ENCODE measurements at regions not wholly inside any gene's neighbourhood (a gene's known extent, or its start where the extent isn't known, plus 50 kb on each side); places are given as distances from the start of the nearest gene placed in this dataset.
A peak's percentile ranks its signal among the peaks of the same experiment; 100 is the strongest.

DNA sequence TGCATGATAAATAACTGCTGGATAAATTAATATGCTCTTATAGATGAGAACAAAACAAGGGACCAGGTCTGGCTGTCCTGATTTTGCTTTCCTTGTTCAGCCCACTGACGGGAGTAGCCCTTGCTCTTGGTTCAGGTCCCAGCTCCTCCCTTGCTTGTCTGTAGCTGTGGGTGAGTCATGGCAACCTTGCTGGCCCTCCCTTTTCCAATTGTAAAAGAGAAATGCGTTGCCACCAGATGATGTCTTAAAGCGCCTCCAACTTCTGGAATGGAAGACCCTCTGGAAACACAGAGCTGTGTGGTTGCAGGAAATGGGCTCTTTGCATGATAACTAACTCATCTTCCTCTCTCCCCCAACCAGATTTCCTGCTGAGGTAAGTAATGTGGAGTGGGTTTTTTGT, 171.4 kb downstream of the AASDH start:
- no peak for DNase-seq (ENCODE audit: low read depth)

DNA sequence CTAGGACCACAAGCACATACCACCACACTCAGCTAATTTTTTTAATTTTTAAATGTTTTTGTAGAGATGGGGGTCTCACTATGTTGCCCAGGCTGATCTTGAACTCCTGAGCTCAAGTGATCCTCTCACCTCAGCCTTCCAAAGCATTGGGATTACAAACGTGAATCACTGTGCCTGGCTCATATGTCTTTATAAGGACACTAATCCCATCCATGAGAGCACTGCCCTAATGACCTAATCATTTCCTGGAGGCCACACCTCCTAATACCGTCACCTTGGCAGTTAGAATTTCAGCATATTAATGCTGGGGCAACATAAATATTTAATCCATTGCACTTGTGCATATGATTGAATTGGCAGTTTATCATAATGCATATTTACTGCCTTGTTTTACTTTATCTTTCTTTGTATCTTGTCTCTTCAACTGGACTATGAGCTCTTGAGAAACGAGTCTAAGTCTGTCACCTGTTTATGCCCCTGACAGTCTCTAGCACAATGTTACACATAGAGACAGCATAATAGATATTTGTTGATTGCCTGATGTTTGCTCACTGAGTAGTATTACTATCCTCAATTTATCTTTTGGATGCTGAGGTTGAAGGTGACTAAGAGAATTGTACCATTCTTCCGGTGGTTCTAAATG, 172.0 kb downstream of the AASDH start:
- DNase-seq (ENCODE audit: low read depth), result no peak
- in situ Hi-C loops (cut with HindIII; ENCODE audit: low pct_unique_long_range_greater_than_20kb, low sequenced_read_pairs), result no loop called here

More for the DNA sequence above, 171.4 kb downstream of the AASDH start:
- in situ Hi-C loops (cut with HindIII; ENCODE audit: low pct_unique_long_range_greater_than_20kb, low sequenced_read_pairs), result no loop called here

DNA sequence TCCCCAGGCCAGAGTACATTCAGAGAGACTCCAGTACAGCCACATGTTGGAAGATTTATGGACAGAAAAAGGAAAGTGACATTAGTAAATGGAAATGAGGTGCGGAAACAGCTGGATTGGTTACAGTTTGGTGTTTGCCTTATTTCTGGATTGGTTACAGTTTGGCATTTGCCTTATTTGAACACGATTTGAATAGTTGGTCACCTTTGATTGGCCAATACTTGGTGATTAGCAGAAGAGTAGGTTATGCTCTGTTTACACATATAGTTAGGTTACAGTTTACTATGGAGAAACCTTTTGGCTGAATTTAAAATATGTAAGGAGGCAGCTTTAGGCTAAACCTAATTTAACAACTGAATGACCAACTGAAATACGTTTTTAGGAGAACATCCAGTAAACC, 173.7 kb downstream of the AASDH start:
- in situ Hi-C loops (cut with HindIII; ENCODE audit: low pct_unique_long_range_greater_than_20kb, low sequenced_read_pairs), result no loop called here
- DNase-seq (ENCODE audit: low read depth), result no peak

DNA sequence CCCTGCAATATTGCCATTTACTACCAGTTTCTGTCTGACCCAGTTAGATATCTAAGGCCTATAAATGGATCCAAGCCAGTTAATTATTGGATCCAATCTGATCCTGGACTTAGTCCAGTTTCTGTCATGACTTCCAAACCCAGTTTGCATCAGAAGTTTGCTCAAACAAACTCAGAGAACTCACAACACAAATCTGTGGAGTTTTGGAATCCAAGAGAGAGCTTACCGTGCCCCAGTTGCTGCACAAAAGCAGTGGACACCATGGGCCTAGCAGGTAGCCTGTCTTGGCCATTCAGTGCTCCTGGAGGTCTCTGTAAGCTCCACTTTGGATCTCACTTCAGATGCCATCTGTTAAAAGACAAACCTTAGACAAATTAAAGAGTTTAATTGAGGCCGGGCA, 174.5 kb downstream of the AASDH start:
- in situ Hi-C loops (cut with HindIII; ENCODE audit: low pct_unique_long_range_greater_than_20kb, low sequenced_read_pairs), result no loop called here
- DNase-seq (ENCODE audit: low read depth), result no peak

DNA sequence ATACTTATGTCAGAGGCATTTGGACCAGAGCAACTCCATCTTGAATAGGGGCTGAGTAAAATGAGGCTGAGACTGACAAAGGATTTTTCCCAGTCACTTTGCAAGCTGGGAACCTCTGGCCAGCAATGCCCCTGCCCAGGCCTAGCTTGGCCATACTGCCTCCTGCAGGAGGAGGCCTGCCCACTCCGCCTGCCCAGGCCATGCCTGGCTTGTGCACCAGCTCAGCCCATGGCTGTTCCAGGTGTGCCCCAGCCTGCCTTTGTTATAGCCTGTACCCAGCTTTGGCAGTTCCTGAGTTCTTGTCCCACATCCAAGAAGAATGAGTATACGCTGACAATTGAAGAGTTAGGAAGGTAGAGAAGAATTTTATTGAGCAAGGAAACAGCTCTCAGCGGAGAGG, 176.1 kb downstream of the AASDH start:
- in situ Hi-C loops (cut with HindIII; ENCODE audit: low pct_unique_long_range_greater_than_20kb, low sequenced_read_pairs), result no loop called here
- no peak for DNase-seq (ENCODE audit: low read depth)

DNA sequence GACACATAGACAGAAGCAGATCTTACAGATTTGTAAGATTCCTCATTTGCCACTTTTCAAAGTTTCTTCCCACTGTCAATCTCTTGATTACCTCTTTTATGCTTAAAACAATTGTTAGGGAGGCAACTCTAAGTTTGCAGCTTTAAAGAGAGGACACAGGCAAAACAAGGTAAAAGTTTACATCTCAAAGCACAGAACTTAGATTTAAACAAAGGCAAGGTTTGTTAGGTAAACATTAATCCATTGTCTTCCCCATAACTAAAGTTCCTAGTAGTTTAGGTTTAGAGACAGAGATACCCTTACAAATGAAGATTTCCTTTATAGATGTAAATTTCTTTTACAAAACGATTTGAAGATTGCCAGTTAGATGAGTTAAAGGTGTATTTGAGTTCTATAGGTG, 176.9 kb downstream of the AASDH start:
- in situ Hi-C loops (cut with HindIII; ENCODE audit: low pct_unique_long_range_greater_than_20kb, low sequenced_read_pairs), result no loop called here
- DNase-seq (ENCODE audit: low read depth), result no peak

DNA sequence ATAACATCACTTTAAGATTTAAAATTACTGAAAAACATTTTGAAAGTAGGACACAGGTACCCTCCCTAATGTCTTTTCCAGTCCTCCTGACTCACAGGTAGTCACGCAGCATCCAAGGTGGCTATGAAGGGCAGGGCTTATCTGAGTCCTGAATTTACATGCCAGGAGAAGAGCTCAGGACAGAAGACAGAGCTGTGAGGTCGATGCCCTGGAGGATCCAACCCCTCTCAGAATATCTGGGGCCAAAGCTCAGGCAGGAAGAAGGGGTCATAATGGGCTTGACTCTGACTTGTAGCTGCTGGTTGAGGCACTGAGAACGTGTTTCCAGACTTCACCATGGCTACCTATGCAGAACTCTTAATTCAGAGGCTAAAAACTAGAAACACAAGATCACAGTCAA, 177.5 kb downstream of the AASDH start:
- DNase-seq (ENCODE audit: low read depth), result no peak
- in situ Hi-C loops (cut with HindIII; ENCODE audit: low pct_unique_long_range_greater_than_20kb, low sequenced_read_pairs), result no loop called here

DNA sequence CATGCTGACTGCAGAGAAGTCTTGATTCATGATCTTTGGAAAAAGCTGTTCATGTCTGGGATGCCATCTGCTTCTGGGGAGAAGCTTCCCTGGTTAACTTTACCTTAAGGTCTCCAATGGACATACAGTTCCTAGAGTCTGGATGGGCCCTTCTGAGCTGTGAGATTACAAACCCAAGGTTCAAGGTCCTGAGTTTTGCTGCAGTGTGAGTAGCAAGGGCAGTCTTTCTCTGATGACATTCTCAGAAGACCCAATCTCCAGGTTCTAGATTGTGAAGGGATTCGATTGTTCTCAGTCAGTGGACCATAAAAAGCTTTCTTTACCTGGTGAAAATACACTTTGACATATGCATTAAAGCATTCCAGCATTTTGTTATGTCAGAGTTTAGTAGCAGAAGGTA, 179.2 kb downstream of the AASDH start:
- in situ Hi-C loops (cut with HindIII; ENCODE audit: low pct_unique_long_range_greater_than_20kb, low sequenced_read_pairs), result no loop called here
- no peak for DNase-seq (ENCODE audit: low read depth)

DNA sequence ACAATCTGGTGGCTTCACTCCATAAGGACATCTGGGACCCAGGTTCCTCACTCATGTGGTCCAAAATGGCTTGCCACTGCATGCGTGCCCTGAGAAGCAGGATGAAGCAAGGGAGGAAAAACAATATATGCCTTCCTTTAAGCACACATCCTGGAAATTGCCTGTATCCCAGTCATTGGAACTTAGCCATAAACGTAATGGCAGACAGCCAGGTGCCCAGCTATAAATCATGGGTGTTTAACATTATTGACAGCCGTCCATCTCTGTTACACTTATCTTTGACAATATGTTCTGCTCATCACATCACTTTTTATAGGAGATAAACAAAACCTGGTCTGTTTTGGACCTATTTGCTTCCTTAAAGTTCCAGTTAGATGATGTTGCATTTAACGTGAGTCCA, 181.0 kb downstream of the AASDH start:
- no peak for DNase-seq (ENCODE audit: low read depth)
- in situ Hi-C loops (cut with HindIII; ENCODE audit: low pct_unique_long_range_greater_than_20kb, low sequenced_read_pairs), result no loop called here

DNA sequence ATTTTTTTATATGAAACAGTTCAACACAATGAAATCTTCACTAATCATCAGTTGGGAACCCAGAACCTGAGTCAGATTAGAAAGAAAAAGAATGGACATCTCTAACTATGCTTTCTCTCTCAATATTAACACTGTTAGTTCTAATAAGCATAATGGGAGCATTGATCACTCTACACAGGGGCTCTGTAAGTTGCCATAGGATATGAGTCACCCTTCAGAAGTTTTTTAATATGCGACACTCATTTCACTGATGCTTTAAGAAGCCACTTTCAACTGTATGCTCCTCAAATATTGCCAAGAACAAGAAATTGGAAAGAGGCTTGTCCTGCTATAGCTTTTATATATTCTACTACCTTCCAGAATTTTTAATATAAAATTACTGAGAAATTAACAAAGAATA, 187.0 kb downstream of the AASDH start:
- in situ Hi-C loops (cut with HindIII; ENCODE audit: low pct_unique_long_range_greater_than_20kb, low sequenced_read_pairs), result no loop called here
- no peak for DNase-seq (ENCODE audit: low read depth)

DNA sequence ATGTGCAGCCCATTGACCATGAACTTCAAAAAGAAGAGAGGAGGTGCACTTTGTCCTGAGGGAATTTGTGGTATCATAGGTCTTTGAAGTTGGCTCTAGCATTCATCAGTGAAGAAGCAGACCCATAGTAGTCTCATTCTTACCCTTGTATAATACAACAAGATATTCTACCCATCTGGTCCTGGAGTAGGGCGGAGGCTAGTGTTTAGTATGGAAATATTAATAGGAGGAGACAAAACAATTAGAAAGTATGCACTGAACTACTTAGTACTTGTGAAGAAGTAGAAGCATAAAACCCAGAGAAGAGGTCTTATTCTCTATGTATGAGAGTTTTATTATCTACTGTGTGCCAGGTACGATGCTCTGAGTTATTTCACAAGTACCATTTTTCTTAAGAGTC, 189.0 kb downstream of the AASDH start:
- no peak for DNase-seq (ENCODE audit: low read depth)
- in situ Hi-C loops (cut with HindIII; ENCODE audit: low pct_unique_long_range_greater_than_20kb, low sequenced_read_pairs), result no loop called here

DNA sequence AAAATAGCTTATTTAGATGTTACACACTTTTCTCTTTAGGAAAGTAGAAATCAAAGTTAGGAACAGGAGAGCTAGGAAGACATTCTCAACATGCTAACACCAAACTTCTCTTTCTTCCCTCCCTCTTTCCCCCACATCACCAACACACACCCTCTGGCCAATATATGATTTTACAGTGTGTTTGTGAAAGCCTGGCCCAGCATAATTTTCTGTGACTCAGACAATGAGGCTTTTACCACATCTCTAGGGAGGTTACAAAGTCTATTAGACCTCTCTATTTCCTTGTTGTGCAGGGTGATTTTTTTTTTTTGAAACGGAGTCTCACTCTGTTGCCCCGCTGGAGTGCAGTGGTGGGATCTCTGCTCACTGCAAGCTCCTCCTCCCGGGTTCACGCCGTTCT, 189.9 kb downstream of the AASDH start:
- in situ Hi-C loops (cut with HindIII; ENCODE audit: low pct_unique_long_range_greater_than_20kb, low sequenced_read_pairs), result no loop called here
- peak; percentile 6 for DNase-seq (ENCODE audit: low read depth)

DNA sequence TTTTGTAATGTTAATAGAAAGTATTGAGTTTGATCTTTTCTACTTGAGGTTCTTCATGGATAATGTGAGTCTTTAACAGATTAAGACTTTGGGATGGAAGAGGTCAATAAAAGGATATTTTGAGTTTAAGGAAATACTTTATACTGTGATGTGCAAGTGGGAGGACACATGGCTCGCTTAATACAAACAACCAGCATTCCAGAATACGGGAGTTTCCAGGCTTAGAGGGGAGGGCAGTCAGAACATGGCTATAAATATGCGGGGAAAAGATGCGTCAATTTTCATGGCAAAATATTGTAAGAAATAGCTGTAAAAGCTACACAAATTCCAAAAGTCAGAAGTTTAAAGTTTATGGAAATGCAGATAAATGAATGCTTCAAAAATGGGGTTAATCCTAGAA, 192.3 kb downstream of the AASDH start:
- no peak for DNase-seq (ENCODE audit: low read depth)
- in situ Hi-C loops (cut with HindIII; ENCODE audit: low pct_unique_long_range_greater_than_20kb, low sequenced_read_pairs), result no loop called here

DNA sequence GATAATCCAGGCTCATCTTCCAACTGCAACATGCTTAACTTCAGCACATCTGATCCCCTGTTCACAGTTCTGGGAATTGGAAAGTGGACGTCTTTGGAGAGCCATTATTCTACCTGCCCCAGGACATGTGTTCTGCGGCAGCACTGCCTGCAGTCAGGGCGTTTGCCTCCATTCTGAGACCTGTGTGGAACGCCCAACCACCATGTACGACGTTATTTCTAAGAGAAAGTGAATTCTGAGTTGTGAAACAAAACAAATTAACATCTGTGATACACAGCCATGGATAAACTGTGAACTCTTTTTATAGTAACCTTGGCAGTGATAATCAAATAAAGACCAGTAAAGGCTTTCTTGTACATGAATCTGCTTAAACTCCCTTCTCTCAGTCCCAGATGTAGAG, 195.8 kb downstream of the AASDH start:
- in situ Hi-C loops (cut with HindIII; ENCODE audit: low pct_unique_long_range_greater_than_20kb, low sequenced_read_pairs), result no loop called here

DNA sequence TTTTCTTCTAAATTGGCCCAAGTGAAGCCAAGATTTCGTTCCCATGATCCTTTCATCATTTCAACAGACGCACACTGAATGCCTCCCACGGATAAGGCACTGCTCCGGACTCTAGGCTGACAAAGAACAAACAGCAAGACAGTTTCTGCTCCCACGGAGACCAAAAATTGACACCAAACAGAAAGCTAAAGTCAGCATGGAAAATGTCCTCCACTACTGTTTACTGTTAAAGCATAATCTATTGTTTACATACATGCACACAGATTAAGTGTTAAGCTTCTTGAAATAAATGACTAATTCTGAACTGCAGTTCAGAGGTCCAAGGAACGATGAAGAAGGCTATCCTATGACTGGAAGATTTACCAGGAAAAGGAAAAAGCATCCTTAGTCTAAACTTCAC, 199.6 kb downstream of the AASDH start:
- no peak for DNase-seq (ENCODE audit: low read depth)

More for the DNA sequence above, 195.8 kb downstream of the AASDH start:
- no peak for DNase-seq (ENCODE audit: low read depth)

DNA sequence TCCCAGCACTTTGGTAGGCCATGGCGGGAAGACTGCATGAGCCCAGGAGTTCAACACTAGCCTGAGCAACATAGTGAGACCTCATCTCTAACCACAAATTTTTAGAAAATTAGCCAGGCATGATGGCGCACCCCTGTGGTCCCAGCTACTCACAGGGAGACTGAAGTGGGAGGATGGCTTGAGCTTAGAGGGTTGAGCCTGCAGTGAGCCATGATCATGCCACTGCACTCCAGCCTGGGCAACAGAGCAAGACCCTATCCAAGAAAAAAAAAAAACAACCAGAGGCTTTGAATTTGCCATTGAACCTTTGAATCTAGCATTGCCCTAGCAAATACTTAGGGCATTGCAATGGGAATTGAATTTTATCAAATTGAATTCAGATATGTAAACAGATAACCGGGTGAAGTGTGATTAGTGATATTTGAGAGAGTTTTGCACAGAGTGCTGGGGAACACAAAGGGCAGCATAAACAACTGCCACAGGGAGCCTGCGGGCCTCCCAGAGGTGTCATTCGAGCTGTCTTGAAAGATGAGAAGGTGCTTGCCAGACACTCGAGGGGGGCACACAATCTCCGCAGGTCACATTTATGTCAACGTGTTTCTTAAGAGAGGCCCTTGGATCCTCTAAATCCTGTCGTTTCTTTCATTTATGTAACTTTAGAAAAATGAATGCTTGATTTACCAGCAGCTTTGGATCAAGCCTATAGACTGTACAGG, 200.3 kb downstream of the AASDH start:
- in situ Hi-C loops (cut with HindIII; ENCODE audit: low pct_unique_long_range_greater_than_20kb, low sequenced_read_pairs), result no loop called here

More for the DNA sequence above, 199.6 kb downstream of the AASDH start:
- in situ Hi-C loops (cut with HindIII; ENCODE audit: low pct_unique_long_range_greater_than_20kb, low sequenced_read_pairs), result no loop called here

DNA sequence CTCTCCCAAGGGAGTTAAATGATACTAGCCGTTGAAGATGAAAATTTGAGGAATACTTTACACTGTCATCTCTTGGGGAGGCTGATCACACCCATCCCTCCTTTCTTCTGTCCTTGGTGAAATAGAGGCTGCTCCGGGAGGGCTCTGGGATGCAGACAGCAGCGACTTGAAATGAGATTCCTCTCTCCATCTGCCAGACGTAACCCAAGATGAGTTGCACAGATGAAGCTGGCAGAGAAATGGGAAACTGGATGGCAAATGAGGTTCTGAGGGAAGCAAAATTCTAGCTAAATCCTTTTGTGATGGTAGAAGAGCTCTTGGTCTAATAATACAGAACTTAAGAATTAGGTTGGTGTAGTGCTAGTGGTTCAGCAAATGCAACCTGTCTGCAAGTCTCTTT, 201.4 kb downstream of the AASDH start:
- in situ Hi-C loops (cut with HindIII; ENCODE audit: low pct_unique_long_range_greater_than_20kb, low sequenced_read_pairs), result no loop called here

More for the DNA sequence above, 200.3 kb downstream of the AASDH start:
- no peak for DNase-seq (ENCODE audit: low read depth)

DNA sequence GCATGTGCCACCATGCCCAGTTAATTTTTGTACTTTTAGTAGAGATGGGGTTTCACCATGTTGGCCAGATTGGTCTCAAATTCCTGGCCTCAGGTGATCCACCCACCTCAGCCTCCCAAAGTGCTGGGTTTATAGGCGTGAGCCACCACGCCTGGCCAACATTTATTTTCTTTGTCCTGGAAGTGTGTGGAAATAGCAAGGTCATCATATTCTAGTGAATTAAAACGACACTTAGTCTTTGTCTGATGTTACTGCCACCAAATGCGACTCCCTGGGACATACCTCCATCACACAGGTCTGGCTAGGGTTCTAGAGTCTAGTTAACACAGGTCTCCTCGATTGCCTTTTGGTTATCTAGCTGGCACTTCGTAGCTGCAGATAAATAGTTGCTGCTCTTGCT, 203.1 kb downstream of the AASDH start:
- in situ Hi-C loops (cut with HindIII; ENCODE audit: low pct_unique_long_range_greater_than_20kb, low sequenced_read_pairs), result no loop called here
- DNase-seq (ENCODE audit: low read depth), result no peak

More for the DNA sequence above, 201.4 kb downstream of the AASDH start:
- no peak for DNase-seq (ENCODE audit: low read depth)

DNA sequence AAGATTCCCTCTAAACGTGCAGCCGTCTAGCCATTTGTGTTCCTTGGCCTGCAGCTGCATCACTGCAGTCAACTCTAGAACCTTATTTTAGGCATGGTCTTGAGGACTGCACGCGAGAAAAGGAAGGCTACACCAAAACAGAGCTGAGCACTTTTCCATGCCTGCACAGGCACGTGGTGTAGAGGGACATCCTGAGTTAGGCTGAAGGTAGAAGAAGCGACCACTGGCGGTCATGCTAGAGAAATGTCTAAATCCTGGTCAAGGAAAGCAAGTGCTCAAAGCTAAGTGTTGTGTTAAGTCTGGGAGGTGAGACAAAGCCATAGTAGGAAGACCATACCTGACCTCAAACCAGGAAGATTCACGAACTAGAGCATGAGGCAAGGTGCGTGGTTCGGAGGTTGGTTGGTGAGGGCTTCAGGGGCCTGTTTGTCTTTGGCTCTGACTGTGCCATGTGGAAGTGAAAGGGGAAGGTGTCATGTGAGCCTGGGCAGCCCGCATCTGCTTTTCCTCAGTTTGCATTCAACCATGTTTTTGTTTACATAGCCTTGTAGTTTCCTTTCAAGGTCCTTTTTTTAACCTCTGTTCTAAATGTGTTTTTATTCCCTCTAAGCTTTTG, 203.8 kb downstream of the AASDH start:
- DNase-seq (ENCODE audit: low read depth), result no peak
- in situ Hi-C loops (cut with HindIII; ENCODE audit: low pct_unique_long_range_greater_than_20kb, low sequenced_read_pairs), result no loop called here

DNA sequence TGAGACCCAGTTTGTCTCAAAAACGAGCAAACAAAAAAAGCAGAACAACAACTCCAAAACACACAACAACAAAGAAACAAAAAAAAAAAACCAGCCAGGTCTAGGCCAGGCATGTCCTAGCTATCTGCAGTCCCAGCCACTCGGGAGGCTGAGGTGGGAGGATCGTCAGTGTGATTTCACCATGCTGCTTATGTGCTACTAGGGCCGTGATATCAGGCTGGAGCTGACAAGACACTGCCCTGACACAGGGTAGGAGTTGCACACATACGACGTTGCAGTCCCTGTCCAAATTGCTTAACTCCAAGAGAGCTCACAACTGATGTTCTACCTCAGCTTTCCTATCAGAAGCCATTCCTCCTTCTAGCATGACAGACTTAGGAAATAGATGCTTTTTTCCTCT, 204.9 kb downstream of the AASDH start:
- DNase-seq (ENCODE audit: low read depth), result no peak
- in situ Hi-C loops (cut with HindIII; ENCODE audit: low pct_unique_long_range_greater_than_20kb, low sequenced_read_pairs), result no loop called here

Measured in Caki2 (cell line).